Stomach (tissue), 8 donors: ENCODE measurements at regions not wholly inside any gene's neighbourhood (a gene's known extent, or its start where the extent isn't known, plus 50 kb on each side); places are given as distances from the start of the nearest gene placed in this dataset.

Experiments used
- DNase-seq, 2 donors: peaks; one replicate each; pipeline versions ENCODE4 v3.0.0 to v3.0.0-alpha.2; 2013 to 2019
- H3K27ac ChIP-seq, 5 donors: fragments of 200-600 bp in 4 of 5; sonication (generic) in 4 of 5; one replicate each; pipeline ENCODE4 v1.5.1; 2013 to 2019; ENCODE audit warnings: mild to moderate bottlenecking in 1 of 5, moderate library complexity in 1 of 5
- H3K27me3 ChIP-seq, 3 donors: fragments of 200-600 bp; sonication (generic); one replicate each; pipeline ENCODE4 v1.5.1; 2017 to 2019; ENCODE audit warnings: mixed run types in 1 of 3
- H3K36me3 ChIP-seq, 4 donors: fragments of 200-600 bp; sonication (generic); 1 replicate in 3 of 4; 2 replicates in 1 of 4; pipeline ENCODE4 v1.5.1; 2016 to 2019
- H3K4me1 ChIP-seq, 4 donors: fragments of 200-600 bp; sonication (generic); one replicate each; pipeline ENCODE4 v1.5.1; 2016 to 2019
- H3K4me3 ChIP-seq, 4 donors: fragments of 200-600 bp; sonication (generic) in 3 of 4; one replicate each; pipeline ENCODE4 v1.5.1; 2016 to 2019; ENCODE audit warnings: mild to moderate bottlenecking in 1 of 4
- H3K9me3 ChIP-seq, 4 donors: fragments of 200-600 bp; sonication (generic); one replicate each; pipeline ENCODE4 v1.5.1; 2016 to 2019
- CTCF ChIP-seq, 7 experiments: fragments of 450-650 bp in 4 of 7; fragments of 200-600 bp in 3 of 7; sonication (generic) in 3 of 7; IDR thresholded peaks; one replicate each; pipeline ENCODE4 v1.5.1; 2016 to 2019; ENCODE audit warnings: antibody characterized with exemption in 7 of 7, control low read depth in 2 of 7, mild to moderate bottlenecking in 1 of 7
- EP300 ChIP-seq: sonication (generic); formaldehyde crosslinking; IDR thresholded peaks from one replicate; pipeline ENCODE4 v1.6.1; 2017; ENCODE audit warnings: antibody characterized with exemption
- POLR2A ChIP-seq, 4 donors: fragments of 450-650 bp; IDR thresholded peaks; one replicate each; pipeline ENCODE4 v1.6.1; 2016; ENCODE audit warnings: antibody characterized with exemption in 4 of 4, control low read depth in 2 of 4, mild to moderate bottlenecking in 1 of 4, moderate library complexity in 1 of 4
- POLR2AphosphoS5 ChIP-seq, 3 donors: sonication (generic); formaldehyde crosslinking; IDR thresholded peaks; one replicate each; pipeline ENCODE4 v1.6.1; 2016; ENCODE audit warnings: antibody characterized with exemption in 3 of 3
- WGBS, 5 donors: extraction: QIAGEN DNeasy Blood & Tissue Kit in 3 of 5; methylation state at CpG; one replicate each; pipeline versions ENCODE4 v1.1.5 to v1.1.7; 2013 to 2018; 5-methylcytosine and 5-hydroxymethylcytosine counted together
- intact Hi-C: fragments of 100-400 bp; cut with DNase I; formaldehyde crosslinking; loops from one replicate; pipeline ENCODE4 v1.15.1; 2023; ENCODE audit warnings: low total_unique reads
- donor health status: healthy with polysubstance abuse.
- donor health status: Bipolar disorder and iron deficiency.
- donor health status: healthy.

- Histone ChIP-seq H3K9me3 (no peaks in the 10 kb centered on the region), H3K27me3 (no peaks in the 10 kb centered on the region), H3K4me1 (no peaks in the 10 kb centered on the region), H3K4me3 (no peak overlapping the region), H3K27ac (no peak overlapping the region), H3K36me3 (no peaks in the 10 kb centered on the region)
- intact Hi-C loops: no loop called here
- no peak for DNase-seq
- TF ChIP-seq POLR2AphosphoS5 (IDR thresholded peaks at IDR 0.05) (no peak), CTCF (IDR thresholded peaks at IDR 0.05) (no peak), EP300 (no peak), POLR2A (IDR thresholded peaks at IDR 0.05) (no peak)
These were observed 122.2 kb downstream of the ANKRD7 start for GRCh38 chr7:118346748-118347147.

GRCh38 chr7:118349604-118350003 is 125.1 kb downstream of the ANKRD7 start:
- WGBS, 5 donors: 40 to 62% (median 46%) methylated on average over 1 of the region's 1 CpG
- no peaks in the 10 kb centered on the region for H3K36me3 ChIP-seq
- H3K27ac ChIP-seq: no peak overlapping the region
- H3K4me3 ChIP-seq: no peak overlapping the region
- TF ChIP-seq POLR2A (IDR thresholded peaks at IDR 0.05) (no peak), POLR2AphosphoS5 (IDR thresholded peaks at IDR 0.05) (no peak), EP300 (no peak), CTCF (IDR thresholded peaks at IDR 0.05) (no peak)
- H3K4me1 ChIP-seq: no peaks in the 10 kb centered on the region
- intact Hi-C loops: no loop called here
- DNase-seq: no peak
- H3K27me3 ChIP-seq: no peaks in the 10 kb centered on the region
- no peaks in the 10 kb centered on the region for H3K9me3 ChIP-seq

GRCh38 chr7:118350260-118350659 is 125.8 kb downstream of the ANKRD7 start:
- H3K27me3 ChIP-seq: no peaks in the 10 kb centered on the region
- whole genome bisulfite sequencing, 5 donors: 53 to 92% (median 85%) methylated on average over 1 of the region's 1 CpG
- no peak for DNase-seq
- TF ChIP-seq EP300: no peak
- TF ChIP-seq POLR2A (IDR thresholded peaks at IDR 0.05): no peak
- no peak for TF ChIP-seq CTCF (IDR thresholded peaks at IDR 0.05)
- no peak for TF ChIP-seq POLR2AphosphoS5 (IDR thresholded peaks at IDR 0.05)
- intact Hi-C loops: no loop called here
- no peak overlapping the region for H3K4me3 ChIP-seq
- H3K4me1 ChIP-seq: no peaks in the 10 kb centered on the region
- no peak overlapping the region for H3K27ac ChIP-seq
- no peaks in the 10 kb centered on the region for H3K9me3 ChIP-seq
- H3K36me3 ChIP-seq: no peaks in the 10 kb centered on the region

GRCh38 chr7:118352867-118353453 is 128.5 kb downstream of the ANKRD7 start:
- Histone ChIP-seq H3K27me3 (no peaks in the 10 kb centered on the region), H3K4me1 (no peaks in the 10 kb centered on the region), H3K9me3 (peaks cover 0 to 4% (median 0%) of the 10 kb centered on the region in 4 donors), H3K4me3 (no peak overlapping the region), H3K27ac (no peak overlapping the region), H3K36me3 (no peaks in the 10 kb centered on the region)
- intact Hi-C loops: no loop called here
- no peak for TF ChIP-seq CTCF (IDR thresholded peaks at IDR 0.05)
- no peak for TF ChIP-seq EP300
- no peak for TF ChIP-seq POLR2AphosphoS5 (IDR thresholded peaks at IDR 0.05)
- no peak for TF ChIP-seq POLR2A (IDR thresholded peaks at IDR 0.05)
- peak in 1 of 2 donors; percentile 39 for DNase-seq
- 41 to 56% (median 47%) methylated on average over 3 of the region's 3 CpGs for WGBS, 5 donors
